NOMO-1 treated with dmso at 0.1 percent for 144 hours (cell line): ENCODE measurements at regions not wholly inside any gene's neighbourhood (a gene's known extent, or its start where the extent isn't known, plus 50 kb on each side); places are given as distances from the start of the nearest gene placed in this dataset.

Experiments used
- DNase-seq: peaks from one replicate; lab custom pipeline; 2025; ENCODE audit not compliant: unreplicated experiment; lab: John Stamatoyannopoulos, UW

- DNase-seq = no peak
Observed at GRCh38 chr2:122478117-122478516, 722.7 kb downstream of the TSN start.

GRCh38 chr2:122478771-122479170 is 723.3 kb downstream of the TSN start:
- DNase-seq = no peak

GRCh38 chr2:122480501-122481243 is 725.2 kb downstream of the TSN start:
- no peak for DNase-seq

GRCh38 chr2:122481244-122481622 is 725.8 kb downstream of the TSN start:
- no peak for DNase-seq

GRCh38 chr2:122481717-122482116 is 726.3 kb downstream of the TSN start:
- no peak for DNase-seq

GRCh38 chr2:122486086-122486485 is 730.6 kb downstream of the TSN start:
- no peak for DNase-seq

- DNase-seq = no peak
Observed at GRCh38 chr2:122486705-122487415, 731.4 kb downstream of the TSN start.

- DNase-seq = no peak
Observed at GRCh38 chr2:122491011-122491410, 735.6 kb downstream of the TSN start.

- DNase-seq = no peak
Observed at GRCh38 chr2:122500316-122501105, 745.1 kb downstream of the TSN start.

GRCh38 chr2:122506620-122507019 is 751.2 kb downstream of the TSN start:
- DNase-seq = no peak

GRCh38 chr2:122507261-122507660 is 751.8 kb downstream of the TSN start:
- DNase-seq = no peak

- no peak for DNase-seq
Observed at GRCh38 chr2:122512091-122512490, 756.6 kb downstream of the TSN start.

- DNase-seq = no peak
Observed at GRCh38 chr2:122514451-122514996, 759.1 kb downstream of the TSN start.

- DNase-seq = no peak
Observed at GRCh38 chr2:122515731-122516290, 760.4 kb downstream of the TSN start.

- no peak for DNase-seq
Observed at GRCh38 chr2:122516775-122517174, 761.3 kb downstream of the TSN start.

- DNase-seq = no peak
Observed at GRCh38 chr2:122519366-122519765, 763.9 kb downstream of the TSN start.

- no peak for DNase-seq
Observed at GRCh38 chr2:122519821-122520611, 764.6 kb downstream of the TSN start.

- DNase-seq = no peak
Observed at GRCh38 chr2:122523143-122523542, 767.7 kb downstream of the TSN start.

- DNase-seq = no peak
Observed at GRCh38 chr2:122523981-122524380, 768.5 kb downstream of the TSN start.

- no peak for DNase-seq
Observed at GRCh38 chr2:122525336-122525735, 769.9 kb downstream of the TSN start.
